Osteocyte (in vitro differentiated cells): ENCODE measurements at regions not wholly inside any gene's neighbourhood (a gene's known extent, or its start where the extent isn't known, plus 50 kb on each side); places are given as distances from the start of the nearest gene placed in this dataset.
"Not testable (repeated sequence)": the region's sequence is repeated elsewhere in the genome, so short reads cannot be mapped to it uniquely, and the experiment has no call there.

ENCODE experiments used
- DNase-seq: peaks from one replicate; pipeline ENCODE4 v3.0.0; 2021; ENCODE audit warnings: mixed read lengths; ENCODE audit not compliant: unreplicated experiment; ENCODE audit errors: extremely low spot score
- H3K27ac Mint-ChIP-seq: one replicate; pipeline ENCODE4 v1.8.0; 2021; ENCODE audit warnings: mild to moderate bottlenecking, mixed read lengths; ENCODE audit not compliant: unreplicated experiment
- H3K27me3 Mint-ChIP-seq: one replicate; pipeline ENCODE4 v1.8.0; 2021; ENCODE audit warnings: mixed read lengths; ENCODE audit not compliant: unreplicated experiment
- H3K36me3 Mint-ChIP-seq: one replicate; pipeline ENCODE4 v1.8.0; 2021; ENCODE audit warnings: mixed read lengths; ENCODE audit not compliant: unreplicated experiment
- H3K4me1 Mint-ChIP-seq: one replicate; pipeline ENCODE4 v1.8.0; 2021; ENCODE audit warnings: mixed read lengths; ENCODE audit not compliant: unreplicated experiment
- H3K4me3 Mint-ChIP-seq: one replicate; pipeline ENCODE4 v1.8.0; 2021; ENCODE audit warnings: mild to moderate bottlenecking, moderate library complexity, mixed read lengths; ENCODE audit not compliant: unreplicated experiment
- H3K9me3 Mint-ChIP-seq: one replicate; pipeline ENCODE4 v1.8.0; 2021; ENCODE audit warnings: mixed read lengths; ENCODE audit not compliant: unreplicated experiment
- TF ChIP-seq, protein P1 (sequence below): fragments of 200-600 bp; sonication (generic); IDR thresholded peaks from 2 replicates; pipeline ENCODE4 v1.5.0; 2021; ENCODE audit warnings: antibody characterized with exemption, mild to moderate bottlenecking, moderate library complexity

DNA sequence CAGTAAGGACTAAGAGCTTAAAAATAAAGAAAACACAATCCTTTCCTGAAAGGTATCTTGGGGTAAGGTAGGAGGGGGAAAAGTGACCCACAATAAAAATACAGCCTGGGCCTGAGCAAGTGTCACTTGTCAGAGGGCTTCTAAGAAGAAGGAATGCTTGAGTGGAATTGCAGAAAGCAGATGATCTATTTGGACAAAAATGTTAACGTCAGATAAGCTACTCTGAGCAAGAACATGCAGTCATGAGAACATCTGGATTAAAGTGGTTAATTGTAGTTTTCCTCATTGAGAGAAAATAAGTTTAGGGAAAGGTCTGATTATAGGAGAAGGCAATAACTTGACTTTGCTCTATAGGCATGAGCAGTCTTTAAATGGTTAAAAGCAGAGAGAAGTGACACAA lies 581.9 kb downstream of the HTR1B start:
- Mint-ChIP-seq H3K27ac (no peak overlapping the region), H3K36me3 (no peaks in the 10 kb centered on the region), H3K27me3 (peaks cover 18% of the 10 kb centered on the region), H3K4me3 (no peak overlapping the region), H3K9me3 (peaks cover 3% of the 10 kb centered on the region), H3K4me1 (peaks cover 8% of the 10 kb centered on the region)
- TF ChIP-seq, protein P1, sequence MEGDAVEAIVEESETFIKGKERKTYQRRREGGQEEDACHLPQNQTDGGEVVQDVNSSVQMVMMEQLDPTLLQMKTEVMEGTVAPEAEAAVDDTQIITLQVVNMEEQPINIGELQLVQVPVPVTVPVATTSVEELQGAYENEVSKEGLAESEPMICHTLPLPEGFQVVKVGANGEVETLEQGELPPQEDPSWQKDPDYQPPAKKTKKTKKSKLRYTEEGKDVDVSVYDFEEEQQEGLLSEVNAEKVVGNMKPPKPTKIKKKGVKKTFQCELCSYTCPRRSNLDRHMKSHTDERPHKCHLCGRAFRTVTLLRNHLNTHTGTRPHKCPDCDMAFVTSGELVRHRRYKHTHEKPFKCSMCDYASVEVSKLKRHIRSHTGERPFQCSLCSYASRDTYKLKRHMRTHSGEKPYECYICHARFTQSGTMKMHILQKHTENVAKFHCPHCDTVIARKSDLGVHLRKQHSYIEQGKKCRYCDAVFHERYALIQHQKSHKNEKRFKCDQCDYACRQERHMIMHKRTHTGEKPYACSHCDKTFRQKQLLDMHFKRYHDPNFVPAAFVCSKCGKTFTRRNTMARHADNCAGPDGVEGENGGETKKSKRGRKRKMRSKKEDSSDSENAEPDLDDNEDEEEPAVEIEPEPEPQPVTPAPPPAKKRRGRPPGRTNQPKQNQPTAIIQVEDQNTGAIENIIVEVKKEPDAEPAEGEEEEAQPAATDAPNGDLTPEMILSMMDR = no peak
- no peak for DNase-seq

DNA sequence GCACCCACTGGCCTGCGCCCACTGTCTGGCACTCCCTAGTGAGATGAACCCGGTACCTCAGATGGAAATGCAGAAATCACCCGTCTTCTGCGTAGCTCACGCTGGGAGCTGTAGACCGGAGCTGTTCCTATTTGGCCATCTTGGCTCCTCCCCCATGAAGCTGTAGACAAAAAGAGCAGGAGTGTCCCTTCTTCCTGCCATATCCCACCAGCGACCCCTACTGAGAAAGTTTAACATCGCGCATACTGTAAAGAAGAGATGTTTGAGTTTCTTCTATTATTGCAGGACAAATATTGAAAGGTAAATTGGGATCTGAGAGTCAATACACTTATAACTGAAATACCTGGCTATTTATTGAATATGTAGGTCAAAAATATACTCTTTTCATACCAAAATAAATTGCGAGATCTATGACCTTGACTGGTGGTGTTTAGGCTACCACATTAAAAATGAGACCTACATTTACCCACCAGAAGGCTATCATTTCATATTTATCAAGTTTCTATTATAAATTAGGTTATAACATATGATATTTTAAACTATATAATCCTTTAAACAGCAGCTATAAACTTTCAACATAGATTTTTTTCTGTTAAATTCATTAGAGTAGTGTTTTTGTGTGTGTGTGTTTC lies 586.3 kb downstream of the HTR1B start:
- Mint-ChIP-seq H3K4me3 (peak overlapping the region; percentile 83), H3K27me3 (peaks cover 22% of the 10 kb centered on the region), H3K27ac (peak overlapping the region; percentile 38), H3K4me1 (peaks cover 1% of the 10 kb centered on the region), H3K36me3 (no peaks in the 10 kb centered on the region), H3K9me3 (peaks cover 19% of the 10 kb centered on the region)
- DNase-seq = no peak
- TF ChIP-seq, protein P1 = peak; percentile 73

DNA sequence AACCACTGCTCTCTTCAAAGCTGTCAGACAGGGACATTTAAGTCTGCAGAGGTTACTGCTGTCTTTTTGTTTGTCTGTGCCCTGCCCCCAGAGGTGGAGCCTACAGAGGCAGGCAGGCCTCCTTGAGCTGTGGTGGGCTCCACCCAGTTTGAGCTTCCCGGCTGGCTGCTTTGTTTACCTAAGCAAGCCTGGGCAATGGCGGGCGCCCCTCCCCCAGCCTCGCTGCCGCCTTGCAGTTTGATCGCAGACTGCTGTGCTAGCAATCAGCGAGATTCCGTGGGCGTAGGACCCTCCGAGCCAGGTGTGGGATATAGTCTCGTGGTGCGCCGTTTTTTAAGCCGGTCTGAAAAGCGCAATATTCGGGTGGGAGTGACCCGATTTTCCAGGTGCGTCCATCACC lies 586.9 kb downstream of the HTR1B start:
- DNase-seq, H3K36me3 Mint-ChIP-seq, H3K27ac Mint-ChIP-seq, H3K4me1 Mint-ChIP-seq: not testable (repeated sequence)
- H3K9me3 Mint-ChIP-seq = peaks cover 17% of the 10 kb centered on the region
- peaks cover 20% of the 10 kb centered on the region for H3K27me3 Mint-ChIP-seq
- H3K4me3 Mint-ChIP-seq = peak overlapping the region; percentile 83

DNA sequence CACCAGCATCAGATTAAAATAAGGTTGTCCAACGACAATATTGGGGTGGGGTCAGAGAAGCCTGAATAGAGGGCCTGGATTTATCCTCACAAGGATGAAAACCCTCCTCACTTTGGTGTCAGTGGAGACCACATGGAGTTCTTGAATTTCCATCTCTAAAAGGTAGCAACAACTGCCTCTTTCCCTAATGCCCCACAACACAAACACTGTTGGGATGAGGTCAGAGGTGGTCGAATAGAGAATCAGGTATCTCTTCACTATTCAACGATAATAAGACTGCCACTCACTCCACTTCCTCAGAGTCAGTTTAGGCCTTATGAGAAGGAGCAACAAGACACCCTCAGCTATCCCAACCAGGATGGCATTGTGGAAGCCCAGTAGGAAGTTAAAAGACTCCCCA lies 596.1 kb downstream of the HTR1B start:
- TF ChIP-seq, protein P1 = no peak
- peaks cover 8% of the 10 kb centered on the region for H3K27me3 Mint-ChIP-seq
- H3K36me3 Mint-ChIP-seq = no peaks in the 10 kb centered on the region
- H3K4me1 Mint-ChIP-seq = no peaks in the 10 kb centered on the region
- no peak overlapping the region for H3K27ac Mint-ChIP-seq
- DNase-seq = no peak
- no peak overlapping the region for H3K4me3 Mint-ChIP-seq
- H3K9me3 Mint-ChIP-seq = no peaks in the 10 kb centered on the region

DNA sequence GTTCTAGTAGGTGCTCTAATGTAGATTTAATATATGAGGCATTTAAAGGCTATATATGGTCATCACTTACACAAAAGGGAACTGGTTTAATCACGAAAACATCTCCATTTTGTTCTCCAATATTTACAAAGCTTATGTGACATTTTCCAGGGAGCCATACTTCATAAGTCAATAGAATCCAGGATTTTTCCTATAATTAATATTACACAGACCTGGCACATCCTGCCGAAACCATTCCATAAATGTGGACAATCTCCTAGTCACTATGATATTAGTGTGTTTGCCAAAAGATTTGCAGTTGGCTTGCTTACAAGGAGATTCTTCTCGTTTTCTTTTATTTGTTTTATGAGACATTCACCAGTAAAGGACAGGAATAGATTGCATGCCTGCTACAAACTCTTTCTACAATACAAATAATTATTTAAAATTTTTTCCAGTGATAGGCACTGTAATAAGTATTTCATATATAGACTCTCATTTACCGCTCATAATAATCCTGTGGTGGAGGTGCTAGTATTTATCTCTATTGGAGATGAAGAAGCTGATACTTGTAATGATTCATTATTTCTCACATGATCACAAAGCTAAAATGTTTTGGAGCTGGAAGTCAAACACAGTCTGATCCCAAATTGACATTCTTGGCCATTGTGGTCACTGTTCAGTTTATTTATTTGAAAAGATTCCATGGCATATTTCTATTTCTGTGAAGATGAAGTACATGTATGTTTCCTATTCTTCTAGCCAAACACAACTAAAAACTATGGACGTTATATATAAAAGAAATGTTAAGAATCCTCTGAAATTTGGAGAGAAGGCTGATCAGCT lies 597.0 kb downstream of the HTR1B start:
- Mint-ChIP-seq H3K27ac (no peak overlapping the region), H3K36me3 (no peaks in the 10 kb centered on the region)

More for the DNA sequence above, 597.0 kb downstream of the HTR1B start:
- DNase-seq = no peak
- Mint-ChIP-seq H3K27me3 (peaks cover 10% of the 10 kb centered on the region), H3K4me3 (no peak overlapping the region), H3K4me1 (no peaks in the 10 kb centered on the region), H3K9me3 (no peaks in the 10 kb centered on the region)
- TF ChIP-seq, protein P1 = no peak
